Trophoblast cell (in vitro differentiated cells and primary cell): ENCODE measurements at regions not wholly inside any gene's neighbourhood (a gene's known extent, or its start where the extent isn't known, plus 50 kb on each side); places are given as distances from the start of the nearest gene placed in this dataset.

ENCODE experiments used
- DNase-seq, 2 donors: peaks; one replicate each; pipeline ENCODE4 v3.0.0-alpha.2; 2016
- H2AFZ ChIP-seq: 2 replicates; pipeline ENCODE4 v1.6.1; 2013; ENCODE audit warnings: low read length, moderate library complexity, mild to moderate bottlenecking; ENCODE audit not compliant: insufficient read depth, poor library complexity
- H2AK5ac ChIP-seq: 2 replicates; pipeline ENCODE4 v1.6.1; 2013; ENCODE audit warnings: mild to moderate bottlenecking, low read length
- H2BK120ac ChIP-seq: 2 replicates; pipeline ENCODE4 v1.6.1; 2013; ENCODE audit warnings: low read length, mild to moderate bottlenecking, moderate library complexity; ENCODE audit not compliant: insufficient read depth, poor library complexity
- H2BK12ac ChIP-seq: 2 replicates; pipeline ENCODE4 v1.6.1; 2013; ENCODE audit warnings: mild to moderate bottlenecking, low read length, moderate library complexity
- H2BK5ac ChIP-seq: 2 replicates; pipeline ENCODE4 v1.6.1; 2013; ENCODE audit warnings: low read length, low read depth, moderate library complexity, mild to moderate bottlenecking; ENCODE audit not compliant: poor library complexity
- H3K14ac ChIP-seq: 2 replicates; pipeline ENCODE4 v1.6.1; 2013; ENCODE audit warnings: mild to moderate bottlenecking, low read length
- H3K18ac ChIP-seq: 2 replicates; pipeline ENCODE4 v1.6.1; 2013; ENCODE audit warnings: mild to moderate bottlenecking, low read length
- H3K23ac ChIP-seq: 2 replicates; pipeline ENCODE4 v1.6.1; 2013; ENCODE audit warnings: low read length
- H3K27ac ChIP-seq: 2 replicates; pipeline ENCODE4 v1.5.1; 2013; ENCODE audit warnings: low read depth, mild to moderate bottlenecking, inconsistent platforms, low read length, moderate library complexity
- H3K27me3 ChIP-seq: 2 replicates; pipeline ENCODE4 v1.6.1; 2013; ENCODE audit warnings: inconsistent platforms, mild to moderate bottlenecking, low read length, moderate library complexity; ENCODE audit not compliant: insufficient read depth
- H3K36me3 ChIP-seq, 2 experiments: 1 replicate in 1 of 2; 2 replicates in 1 of 2; pipeline ENCODE4 v1.6.1; 2013; ENCODE audit warnings: low read length in 2 of 2, mild to moderate bottlenecking in 2 of 2, moderate library complexity in 1 of 2; ENCODE audit not compliant: insufficient read depth in 2 of 2, control insufficient read depth in 1 of 2
- H3K4ac ChIP-seq: 2 replicates; pipeline ENCODE4 v1.6.1; 2013; ENCODE audit warnings: low read depth, mild to moderate bottlenecking, low read length, moderate library complexity
- H3K4me1 ChIP-seq, 2 experiments: 1 replicate in 1 of 2; 2 replicates in 1 of 2; pipeline ENCODE4 v1.6.1; 2013; ENCODE audit warnings: low read length in 2 of 2, mild to moderate bottlenecking in 2 of 2, moderate library complexity in 1 of 2; ENCODE audit not compliant: insufficient read depth in 2 of 2, control insufficient read depth in 1 of 2
- H3K4me2 ChIP-seq: 2 replicates; pipeline ENCODE4 v1.6.1; 2013; ENCODE audit warnings: inconsistent platforms, mild to moderate bottlenecking, low read length, moderate library complexity
- H3K4me3 ChIP-seq: 2 replicates; pipeline ENCODE4 v1.5.1; 2013; ENCODE audit warnings: mild to moderate bottlenecking, low read depth, low read length, inconsistent platforms
- H3K79me1 ChIP-seq: one replicate; pipeline ENCODE4 v1.6.1; 2013; ENCODE audit warnings: low read length
- H3K79me2 ChIP-seq: 2 replicates; pipeline ENCODE4 v1.6.1; 2013; ENCODE audit warnings: low read length, mild to moderate bottlenecking; ENCODE audit not compliant: control insufficient read depth, insufficient read depth, poor library complexity
- H3K9ac ChIP-seq: 2 replicates; pipeline ENCODE4 v1.6.1; 2013; ENCODE audit warnings: mild to moderate bottlenecking, low read length
- H3K9me3 ChIP-seq: 2 replicates; pipeline ENCODE4 v1.6.1; 2013; ENCODE audit warnings: low read depth, mild to moderate bottlenecking, control low read depth, inconsistent platforms, low read length; ENCODE audit not compliant: insufficient read depth
- H4K12ac ChIP-seq: 2 replicates; pipeline ENCODE4 v1.6.1; 2013; ENCODE audit warnings: low read depth, mild to moderate bottlenecking, low read length, moderate library complexity
- H4K8ac ChIP-seq: 2 replicates; pipeline ENCODE4 v1.6.1; 2013; ENCODE audit warnings: low read depth, mild to moderate bottlenecking, low read length, moderate library complexity
- H4K91ac ChIP-seq: one replicate; pipeline ENCODE4 v1.6.1; 2013; ENCODE audit warnings: low read depth, mild to moderate bottlenecking, low read length, moderate library complexity
- WGBS: extraction: QIAGEN DNeasy Blood & Tissue Kit; methylation state at CpG from one replicate; pipeline ENCODE4 v1.1.7; 2013; ENCODE audit warnings: missing lambda C conversion rate; ENCODE audit not compliant: insufficient read length, insufficient coverage; ENCODE audit errors: extremely low coverage; 5-methylcytosine and 5-hydroxymethylcytosine counted together

GRCh38 chr22:48825802-48826520 lies 1001.7 kb downstream of the BRD1 start:
- Histone ChIP-seq H3K18ac (no peak overlapping the region), H3K27ac (no peak overlapping the region), H2AK5ac (no peak overlapping the region), H4K8ac (no peak overlapping the region), H3K4me2 (no peak overlapping the region), H3K27me3 (no peaks in the 10 kb centered on the region), H3K36me3 (no peaks in the 10 kb centered on the region), H3K79me2 (no peaks in the 10 kb centered on the region), H3K9ac (no peak overlapping the region), H3K79me1 (no peaks in the 10 kb centered on the region), H4K12ac (no peak overlapping the region), H3K4me1 (no peaks in the 10 kb centered on the region), H2AFZ (no peak overlapping the region), H3K4ac (no peak overlapping the region), H3K14ac (no peak overlapping the region), H4K91ac (no peak overlapping the region), H3K4me3 (no peak overlapping the region), H3K23ac (no peak overlapping the region), H2BK5ac (no peak overlapping the region), H2BK12ac (no peak overlapping the region), H3K9me3 (peaks cover 9% of the 10 kb centered on the region), H2BK120ac (no peak overlapping the region)
- WGBS, result no CpG with 5 or more reads among the region's 25 CpGs
- no peak for DNase-seq

- no peak overlapping the region for H2BK120ac ChIP-seq
- H3K4ac ChIP-seq, result no peak overlapping the region
- no peak overlapping the region for H3K4me2 ChIP-seq
- H2BK5ac ChIP-seq, result no peak overlapping the region
- H3K14ac ChIP-seq, result no peak overlapping the region
- no peak overlapping the region for H3K9ac ChIP-seq
- no peak overlapping the region for H4K12ac ChIP-seq
- no peak overlapping the region for H4K91ac ChIP-seq
- H3K4me1 ChIP-seq, result no peaks in the 10 kb centered on the region
- no peak overlapping the region for H3K23ac ChIP-seq
- no peak overlapping the region for H3K27ac ChIP-seq
- no peak overlapping the region for H2BK12ac ChIP-seq
- 100% methylated on average over 1 of the region's 23 CpGs for WGBS
- no peaks in the 10 kb centered on the region for H3K79me2 ChIP-seq
- no peaks in the 10 kb centered on the region for H3K79me1 ChIP-seq
- no peak overlapping the region for H3K4me3 ChIP-seq
- H3K18ac ChIP-seq, result no peak overlapping the region
- H3K36me3 ChIP-seq, result no peaks in the 10 kb centered on the region
- no peak for DNase-seq
- peaks cover 4% of the 10 kb centered on the region for H3K9me3 ChIP-seq
- no peak overlapping the region for H4K8ac ChIP-seq
- no peaks in the 10 kb centered on the region for H3K27me3 ChIP-seq
- H2AK5ac ChIP-seq, result no peak overlapping the region
- H2AFZ ChIP-seq, result no peak overlapping the region
Measured at GRCh38 chr22:48824712-48825651, 1002.7 kb downstream of the BRD1 start.

GRCh38 chr22:48823941-48824340 lies 1003.7 kb downstream of the BRD1 start:
- Histone ChIP-seq H4K91ac (no peak overlapping the region), H3K9ac (no peak overlapping the region), H3K4me2 (no peak overlapping the region), H3K27ac (no peak overlapping the region), H2BK12ac (no peak overlapping the region), H3K4me1 (no peaks in the 10 kb centered on the region), H2BK120ac (no peak overlapping the region), H2BK5ac (no peak overlapping the region), H3K79me2 (no peaks in the 10 kb centered on the region), H3K23ac (no peak overlapping the region), H3K79me1 (no peaks in the 10 kb centered on the region), H3K4me3 (no peak overlapping the region), H4K12ac (no peak overlapping the region), H2AFZ (no peak overlapping the region), H4K8ac (no peak overlapping the region), H3K18ac (no peak overlapping the region), H3K9me3 (peaks cover 3% of the 10 kb centered on the region), H3K36me3 (no peaks in the 10 kb centered on the region), H3K14ac (no peak overlapping the region), H3K27me3 (no peaks in the 10 kb centered on the region), H2AK5ac (no peak overlapping the region), H3K4ac (no peak overlapping the region)
- no CpG with 5 or more reads among the region's 12 CpGs for WGBS
- no peak for DNase-seq

- no peak overlapping the region for H4K91ac ChIP-seq
- no peak overlapping the region for H3K4me3 ChIP-seq
- no peak overlapping the region for H3K14ac ChIP-seq
- H3K4me2 ChIP-seq, result no peak overlapping the region
- H3K9me3 ChIP-seq, result peaks cover 3% of the 10 kb centered on the region
- no peak overlapping the region for H3K23ac ChIP-seq
- H2BK12ac ChIP-seq, result no peak overlapping the region
- no peak overlapping the region for H3K18ac ChIP-seq
- no peak overlapping the region for H4K8ac ChIP-seq
- no peak overlapping the region for H2AK5ac ChIP-seq
- no CpG with 5 or more reads among the region's 19 CpGs for WGBS
- H2BK120ac ChIP-seq, result no peak overlapping the region
- H3K9ac ChIP-seq, result no peak overlapping the region
- H3K36me3 ChIP-seq, result no peaks in the 10 kb centered on the region
- no peaks in the 10 kb centered on the region for H3K27me3 ChIP-seq
- H3K4me1 ChIP-seq, result no peaks in the 10 kb centered on the region
- H2BK5ac ChIP-seq, result no peak overlapping the region
- no peak overlapping the region for H3K27ac ChIP-seq
- no peak for DNase-seq
- H4K12ac ChIP-seq, result no peak overlapping the region
- H3K79me1 ChIP-seq, result no peaks in the 10 kb centered on the region
- H3K79me2 ChIP-seq, result no peaks in the 10 kb centered on the region
- H2AFZ ChIP-seq, result no peak overlapping the region
- H3K4ac ChIP-seq, result no peak overlapping the region
Measured at GRCh38 chr22:48822278-48823233, 1005.1 kb downstream of the BRD1 start.
